NOMO-1 (cell line): ENCODE measurements at regions not wholly inside any gene's neighbourhood (a gene's known extent, or its start where the extent isn't known, plus 50 kb on each side); places are given as distances from the start of the nearest gene placed in this dataset.

Experiments
- DNase-seq, 2 experiments: peaks; one replicate each; lab custom pipeline; 2025; ENCODE audit not compliant: unreplicated experiment in 2 of 2; lab: John Stamatoyannopoulos, UW

DNA sequence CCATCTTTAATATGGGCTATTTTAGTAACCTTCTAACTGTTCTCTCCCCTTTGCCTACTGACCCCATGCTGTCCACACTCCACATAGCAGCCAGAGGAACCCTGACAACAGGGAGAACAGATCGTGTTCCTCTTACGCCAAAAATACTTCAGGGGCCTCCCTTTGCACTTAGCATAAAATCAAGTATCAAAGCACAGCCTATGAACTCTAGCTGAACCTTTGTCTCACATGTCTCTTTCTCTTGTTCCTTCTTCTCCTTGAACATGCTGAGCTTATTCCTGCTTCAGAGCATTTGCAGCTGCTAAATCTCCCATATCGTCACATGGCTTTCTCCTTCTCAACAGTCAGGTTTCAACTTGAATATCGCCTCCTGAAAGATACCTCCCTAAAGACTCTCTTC is 698.8 kb upstream of the C9orf72 start:
- no peak for DNase-seq

DNA sequence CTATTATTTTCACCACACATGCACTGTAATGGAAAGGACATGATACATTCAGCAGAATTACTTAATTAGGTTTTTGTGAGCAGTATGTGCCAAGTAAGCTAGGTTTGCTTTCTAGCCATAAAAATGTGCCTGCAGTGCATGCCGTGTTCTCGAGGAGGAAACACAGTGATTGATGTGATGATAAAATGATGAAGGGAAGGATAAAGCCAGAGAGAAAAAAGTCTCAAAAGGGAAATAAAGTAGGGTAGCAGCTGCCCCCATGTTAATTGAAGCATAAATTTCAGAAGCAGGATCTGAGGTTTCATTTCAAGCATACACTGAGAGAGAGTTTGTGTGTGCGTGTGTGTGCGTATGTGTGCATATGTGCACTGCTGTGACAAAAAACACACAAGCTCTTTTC is 714.2 kb upstream of the C9orf72 start:
- no peak for DNase-seq

DNA sequence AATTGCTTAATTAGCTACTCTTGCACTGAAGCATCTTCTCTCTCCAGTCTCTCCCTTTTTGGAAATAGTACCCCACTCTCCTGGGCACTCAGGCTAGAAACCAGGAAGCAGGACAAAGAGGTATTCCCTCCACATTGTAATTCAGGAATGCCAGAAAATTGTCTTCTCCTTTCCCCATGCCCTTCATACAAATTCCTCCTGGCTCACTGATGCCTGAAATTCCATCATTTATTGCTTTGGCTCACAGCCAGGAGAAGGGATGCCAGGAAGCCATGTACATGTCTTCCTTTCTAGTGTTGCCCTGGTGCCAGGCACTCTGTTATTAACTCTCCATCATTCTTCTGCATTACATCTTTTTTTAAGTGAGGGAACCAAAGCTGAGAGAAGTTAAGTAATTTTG is 716.5 kb upstream of the C9orf72 start:
- no peak for DNase-seq

DNA sequence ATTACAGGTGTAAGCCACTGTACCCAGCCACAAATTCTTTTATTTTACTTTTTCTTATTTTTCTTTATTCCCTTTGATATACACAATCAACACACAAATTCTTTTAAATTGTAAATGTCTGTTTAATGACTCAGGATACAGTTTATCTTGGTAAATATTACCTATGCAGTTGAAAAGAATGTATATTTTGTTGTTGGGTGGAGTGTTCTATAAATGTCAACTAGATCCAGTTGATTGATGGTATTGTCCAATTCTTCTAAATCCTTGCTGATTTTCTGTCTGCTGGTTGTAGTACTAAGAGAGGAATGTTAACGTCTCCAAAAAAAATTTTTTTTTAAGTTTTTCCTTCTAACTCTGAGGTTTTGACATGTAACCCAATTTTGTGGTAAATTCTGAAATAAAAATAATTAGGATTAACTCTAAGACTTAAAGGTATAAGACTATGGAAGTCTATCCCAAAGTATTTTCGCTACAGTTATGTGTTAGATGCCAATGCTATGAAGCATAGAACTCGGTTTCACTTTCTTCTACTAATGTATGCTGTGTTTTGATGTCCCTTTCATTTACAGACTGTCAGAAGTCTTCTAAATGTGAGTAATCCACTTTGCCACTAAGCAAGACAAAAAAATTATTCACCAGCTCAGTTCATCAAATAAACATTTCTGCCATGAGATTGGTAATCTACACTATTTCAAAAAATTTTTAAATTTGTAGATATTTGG is 720.2 kb upstream of the C9orf72 start:
- DNase-seq: no peak

- no peak for DNase-seq
These were observed 728.0 kb upstream of the C9orf72 start for GRCh38 chr9:28301281-28301680.

- no peak for DNase-seq
These were observed 744.5 kb upstream of the C9orf72 start for GRCh38 chr9:28317745-28318144.

- DNase-seq: no peak
These were observed 745.2 kb upstream of the C9orf72 start for GRCh38 chr9:28318515-28318914.

GRCh38 chr9:28319981-28320380 is 746.7 kb upstream of the C9orf72 start:
- no peak for DNase-seq

GRCh38 chr9:28320616-28321015 is 747.3 kb upstream of the C9orf72 start:
- no peak for DNase-seq

DNA sequence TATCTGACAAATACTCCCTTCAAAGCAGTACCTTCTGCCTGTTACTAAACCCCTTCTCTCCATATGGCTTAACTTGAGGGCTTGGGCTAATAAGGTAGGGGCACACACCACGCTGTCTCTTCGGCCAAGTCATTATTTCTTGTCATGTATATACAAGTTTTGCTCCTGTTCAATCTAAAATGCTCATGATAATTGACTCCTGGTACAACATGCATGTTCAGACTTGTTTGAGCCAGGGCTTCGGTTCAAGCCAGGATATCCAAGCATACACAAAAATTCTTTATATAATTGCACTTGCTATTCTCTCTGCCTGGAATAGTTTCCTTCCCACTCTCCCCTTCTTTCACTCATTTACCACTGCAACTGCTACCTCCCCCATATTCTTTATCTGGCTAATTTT is 756.0 kb upstream of the C9orf72 start:
- DNase-seq: no peak

- no peak for DNase-seq
These were observed 759.4 kb upstream of the C9orf72 start for GRCh38 chr9:28332648-28333047.

- no peak for DNase-seq
These were observed 768.6 kb upstream of the C9orf72 start for GRCh38 chr9:28341913-28342312.

- no peak for DNase-seq
These were observed 769.6 kb upstream of the C9orf72 start for GRCh38 chr9:28342815-28343338.

DNA sequence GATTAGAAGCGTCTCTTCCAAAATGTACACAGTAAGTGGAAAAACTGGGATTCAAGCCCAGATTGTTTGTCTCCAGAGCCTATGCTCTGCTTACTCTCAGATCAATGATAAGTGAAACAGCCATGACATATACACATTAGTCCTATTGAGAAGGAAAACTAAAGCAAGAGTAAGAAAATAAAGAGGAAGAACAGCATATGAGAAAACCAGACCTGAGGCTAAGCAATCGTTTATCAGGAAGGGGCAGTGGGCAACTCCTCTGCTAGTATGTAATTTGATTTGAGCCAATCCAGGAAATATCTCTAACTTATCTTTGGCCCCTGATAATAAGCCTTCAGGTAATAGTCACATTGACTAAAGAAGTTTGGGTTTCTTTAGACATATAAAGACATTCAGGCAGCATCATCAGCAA is 789.9 kb upstream of the C9orf72 start:
- no peak for DNase-seq

GRCh38 chr9:28365020-28365640 is 791.8 kb upstream of the C9orf72 start:
- no peak for DNase-seq

DNA sequence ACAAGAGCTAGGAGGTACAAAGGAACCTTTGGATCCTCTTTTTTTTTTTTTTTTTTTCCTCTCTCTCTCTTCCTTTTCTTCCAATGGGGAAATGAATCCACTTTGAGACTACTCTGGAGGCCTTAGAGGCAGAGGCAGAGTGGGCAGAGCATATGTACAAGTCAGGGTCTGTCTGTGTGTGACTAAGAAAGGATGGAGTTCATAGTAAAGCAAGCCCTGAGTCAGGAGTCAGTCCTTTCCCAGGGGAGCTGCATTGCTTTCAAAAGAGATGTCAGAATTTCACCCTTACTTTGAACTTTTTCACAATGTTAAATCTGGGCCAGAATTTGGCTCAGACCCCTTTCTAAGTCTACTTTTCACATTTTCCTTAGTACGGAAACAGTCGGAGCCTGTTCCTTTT is 792.4 kb upstream of the C9orf72 start:
- DNase-seq: no peak

GRCh38 chr9:28378231-28378630 is 805.0 kb upstream of the C9orf72 start:
- DNase-seq: no peak

DNA sequence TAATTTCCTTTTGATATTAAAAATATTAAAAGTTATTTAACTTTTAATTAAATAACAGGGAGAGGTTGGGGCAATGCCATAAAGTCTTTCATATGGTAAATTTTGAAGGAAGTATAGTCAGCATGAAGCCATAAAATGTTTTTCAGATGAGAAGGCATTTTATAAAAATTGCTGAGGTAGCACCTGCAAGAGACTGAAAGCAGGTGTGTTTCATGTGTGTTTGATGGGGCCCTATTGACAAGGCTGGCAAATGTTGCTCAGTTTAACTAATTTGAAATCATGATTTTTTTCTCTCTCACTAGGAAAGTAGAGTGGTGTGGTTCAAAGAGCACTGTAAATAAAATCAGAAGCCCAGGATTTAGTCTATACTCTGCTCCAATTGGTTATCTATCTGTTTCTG is 805.8 kb upstream of the C9orf72 start:
- no peak for DNase-seq

DNA sequence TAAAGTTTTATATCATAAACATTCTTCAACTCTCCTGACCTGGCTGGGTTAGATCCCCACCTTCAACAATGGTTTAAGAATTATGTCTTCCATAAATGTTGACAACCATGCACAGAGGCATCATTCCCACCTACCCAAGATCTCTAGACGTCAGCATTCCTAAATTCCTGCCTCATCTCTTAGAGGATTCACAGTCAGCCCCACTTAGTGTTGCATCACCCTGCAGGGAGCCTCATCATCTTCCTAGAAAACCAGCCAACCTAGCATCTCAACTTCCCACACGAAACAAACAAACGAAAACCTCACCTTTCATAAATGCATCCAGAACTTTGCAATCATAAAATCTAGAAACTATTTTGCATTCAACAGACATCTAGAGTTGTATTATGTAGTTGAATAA is 816.1 kb upstream of the C9orf72 start:
- DNase-seq: no peak

- DNase-seq: no peak
These were observed 821.5 kb upstream of the C9orf72 start for GRCh38 chr9:28394774-28395173.

DNA sequence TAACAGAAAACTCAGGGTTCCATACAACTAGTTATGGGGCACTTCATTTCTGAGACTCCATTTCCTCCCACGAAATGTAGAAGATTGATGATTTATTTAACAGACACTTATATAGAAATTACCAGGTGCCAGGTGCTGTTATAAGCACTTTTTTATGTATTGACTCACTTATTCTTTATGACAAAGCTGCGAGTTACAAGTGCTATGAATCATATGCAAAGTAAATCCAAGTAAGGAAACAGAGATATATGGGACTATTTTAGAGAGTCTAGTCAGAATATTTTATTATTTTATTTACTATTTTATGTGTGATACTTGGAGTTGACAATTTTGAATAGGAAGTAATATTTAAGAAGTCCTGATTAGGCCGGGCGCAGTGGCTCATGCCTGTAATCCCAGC is 822.8 kb upstream of the C9orf72 start:
- no peak for DNase-seq

DNA sequence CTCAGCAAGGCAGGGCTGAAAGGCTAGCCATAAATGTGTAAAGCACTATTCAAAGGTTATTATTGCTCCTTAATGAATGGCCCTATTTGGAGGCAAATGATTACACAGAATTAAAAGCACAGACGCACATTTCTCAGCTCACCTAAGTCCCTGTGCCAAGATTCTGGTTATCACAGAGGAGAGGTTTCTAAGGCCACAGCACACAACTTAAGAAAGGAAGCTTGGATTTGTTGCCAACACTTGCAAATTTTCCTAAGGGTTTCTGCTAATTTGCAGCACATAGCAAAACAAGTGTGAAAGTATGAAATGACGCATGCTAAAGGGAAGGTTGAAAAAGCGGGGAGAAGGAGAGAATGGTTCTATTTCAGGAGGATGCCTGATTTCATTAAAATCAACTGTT is 834.1 kb upstream of the C9orf72 start:
- DNase-seq: no peak
